ENCODE measurements at regions not wholly inside any gene's neighbourhood (a gene's known extent, or its start where the extent isn't known, plus 50 kb on each side); places are given as distances from the start of the nearest gene placed in this dataset.
"Not testable (repeated sequence)": the region's sequence is repeated elsewhere in the genome, so short reads cannot be mapped to it uniquely, and the experiment has no call there.

GRCh38 chr20:57770852-57771720, 61.3 kb upstream of the PMEPA1 start:
- DNase-seq (ENCODE audit: low read depth in 2 of 2), result no peak

- DNase-seq (ENCODE audit: low read depth in 2 of 2), result not testable (repeated sequence)
Observed at GRCh38 chr20:57770401-57770800, 60.6 kb upstream of the PMEPA1 start.

- DNase-seq (ENCODE audit: low read depth in 2 of 2), result no peak
Observed at GRCh38 chr20:57769756-57770155, 59.9 kb upstream of the PMEPA1 start.

- DNase-seq (ENCODE audit: low read depth in 2 of 2), result no peak
Observed at GRCh38 chr20:57768519-57768918, 58.7 kb upstream of the PMEPA1 start.

- no peak for DNase-seq (ENCODE audit: low read depth in 2 of 2)
Observed at GRCh38 chr20:57767441-57767840, 57.6 kb upstream of the PMEPA1 start.

GRCh38 chr20:57763235-57763595, 53.4 kb upstream of the PMEPA1 start:
- no peak for DNase-seq (ENCODE audit: low read depth in 2 of 2)

GRCh38 chr20:57762531-57763234, 52.9 kb upstream of the PMEPA1 start:
- no peak for DNase-seq (ENCODE audit: low read depth in 2 of 2)

- no peak for DNase-seq (ENCODE audit: low read depth in 2 of 2)
Observed at GRCh38 chr20:57761413-57761734, 51.6 kb upstream of the PMEPA1 start.

- DNase-seq (ENCODE audit: low read depth in 2 of 2), result no peak
Observed at GRCh38 chr20:57760698-57761412, 51.0 kb upstream of the PMEPA1 start.

GRCh38 chr20:57759724-57760123, 49.9 kb upstream of the PMEPA1 start:
- no peak for DNase-seq (ENCODE audit: low read depth in 2 of 2)

Measured in stimulated activated CD4-positive, alpha-beta T cell treated with anti-CD3 and anti-CD28 coated beads, Interleukin-12 subunit alpha, Interleukin-12 subunit beta, amount 100 ng/mL, for 24 hours (primary cell).